A673 (cell line): ENCODE measurements at regions not wholly inside any gene's neighbourhood (a gene's known extent, or its start where the extent isn't known, plus 50 kb on each side); places are given as distances from the start of the nearest gene placed in this dataset.

Source experiments
- BruUV-seq: library from RNA; stranded (reverse); fragments of 400-500 nt; replicated peaks from 2 replicates; lab custom pipeline; 2021; lab: Mats Ljungman, UMichigan
- CTCF ChIA-PET: fragments of 300-600 bp; sonication (Branson Sonifier 250); formaldehyde crosslinking; loops from one replicate; lab custom pipeline; 2022; ENCODE audit warnings: antibody characterized with exemption; lab: Charles Lee
- POLR2A ChIA-PET: fragments of 300-600 bp; sonication (Branson Sonifier 250); formaldehyde crosslinking; loops from one replicate; lab custom pipeline; 2022; ENCODE audit warnings: antibody characterized with exemption; ENCODE audit not compliant: low non-redundant PET; lab: Charles Lee
- DNase-seq: peaks from one replicate; pipeline ENCODE4 v3.0.0-alpha.2; 2015; ENCODE audit warnings: low spot score
- H3K27ac ChIP-seq: fragments of 200-600 bp; sonication (generic); 2 replicates; pipeline ENCODE4 v1.5.1; 2016; ENCODE audit warnings: mixed run types, low read depth, mild to moderate bottlenecking, mixed read lengths, antibody characterized with exemption, low read length; ENCODE audit not compliant: poor library complexity, severe bottlenecking
- H3K27me3 ChIP-seq: fragments of 200-600 bp; sonication (generic); replicated peaks from 2 replicates; pipeline ENCODE4 v1.6.1; 2017; ENCODE audit warnings: mixed run types, low read depth, mild to moderate bottlenecking, mixed read lengths, antibody characterized with exemption, low read length; ENCODE audit not compliant: insufficient read depth, poor library complexity
- H3K36me3 ChIP-seq: fragments of 200-600 bp; sonication (generic); 2 replicates; pipeline ENCODE4 v1.6.1; 2016; ENCODE audit warnings: mixed run types, mild to moderate bottlenecking, mixed read lengths, antibody characterized with exemption, low read length; ENCODE audit not compliant: insufficient read depth, poor library complexity, severe bottlenecking
- H3K4me1 ChIP-seq: fragments of 200-600 bp; sonication (generic); 2 replicates; pipeline ENCODE4 v1.6.1; 2017; ENCODE audit warnings: mixed run types, mild to moderate bottlenecking, mixed read lengths, antibody characterized with exemption, low read length; ENCODE audit not compliant: insufficient read depth, poor library complexity, severe bottlenecking
- H3K4me3 ChIP-seq: fragments of 200-600 bp; sonication (generic); 2 replicates; pipeline ENCODE4 v1.5.1; 2016; ENCODE audit warnings: low read depth, mixed run types, mild to moderate bottlenecking, mixed read lengths, low read length; ENCODE audit not compliant: poor library complexity, severe bottlenecking
- H3K9me3 ChIP-seq: fragments of 200-600 bp; sonication (generic); 2 replicates; pipeline ENCODE4 v1.6.1; 2016; ENCODE audit warnings: mixed run types, low read depth, mild to moderate bottlenecking, mixed read lengths, antibody characterized with exemption, low read length; ENCODE audit not compliant: poor library complexity, severe bottlenecking
- CTCF ChIP-seq: fragments of 300-800, 200-600 bp; sonication (generic); conservative IDR thresholded peaks from 2 replicates; pipeline ENCODE4 v1.5.1; 2017; ENCODE audit warnings: low read depth, mild to moderate bottlenecking, antibody characterized with exemption, low read length, moderate library complexity, mixed read lengths
- EZH2 ChIP-seq: fragments of 200-600 bp; sonication (generic); IDR thresholded peaks from 2 replicates; pipeline ENCODE4 v1.6.1; 2017; ENCODE audit warnings: borderline replicate concordance, low read depth, mild to moderate bottlenecking, mixed read lengths, antibody characterized with exemption, low read length; ENCODE audit not compliant: poor library complexity, severe bottlenecking
- intact Hi-C: fragments of 100-400 bp; cut with micrococcal nuclease; formaldehyde crosslinking; loops from one replicate; pipeline ENCODE4 v1.10.0; 2022; ENCODE audit not compliant: unreplicated experiment

- ChIA-PET POLR2A (no interaction called here), CTCF (no interaction called here)
These were observed 513.6 kb upstream of the SEMA6A start for GRCh38 chr5:117088176-117088575.

GRCh38 chr5:117084067-117084466, 509.4 kb upstream of the SEMA6A start:
- Histone ChIP-seq H3K4me1 (no peaks in the 10 kb centered on the region), H3K36me3 (no peaks in the 10 kb centered on the region), H3K9me3 (no peaks in the 10 kb centered on the region), H3K4me3 (no peak overlapping the region), H3K27me3 (no peaks in the 10 kb centered on the region), H3K27ac (no peak overlapping the region)
- BruUV-seq, result no TSS peak
- intact Hi-C loops, result no loop called here
- no peak for TF ChIP-seq EZH2
- TF ChIP-seq CTCF, result no peak
- DNase-seq, result no peak
- POLR2A ChIA-PET, result no interaction called here
- CTCF ChIA-PET, result no interaction called here

More at GRCh38 chr5:117088176-117088575, 513.6 kb upstream of the SEMA6A start:
- Histone ChIP-seq H3K27ac (no peak overlapping the region), H3K4me3 (no peak overlapping the region), H3K9me3 (no peaks in the 10 kb centered on the region), H3K27me3 (no peaks in the 10 kb centered on the region), H3K4me1 (no peaks in the 10 kb centered on the region), H3K36me3 (no peaks in the 10 kb centered on the region)
- BruUV-seq, result no TSS peak
- intact Hi-C loops, result no loop called here
- DNase-seq, result no peak
- TF ChIP-seq CTCF, result no peak
- TF ChIP-seq EZH2, result no peak

- H3K4me1 ChIP-seq, result no peaks in the 10 kb centered on the region
- H3K4me3 ChIP-seq, result no peak overlapping the region
- intact Hi-C loops, result no loop called here
- no peak overlapping the region for H3K27ac ChIP-seq
- no peaks in the 10 kb centered on the region for H3K36me3 ChIP-seq
- no peaks in the 10 kb centered on the region for H3K27me3 ChIP-seq
- no peak for TF ChIP-seq EZH2
- no peak for TF ChIP-seq CTCF
- no peaks in the 10 kb centered on the region for H3K9me3 ChIP-seq
- ChIA-PET POLR2A (no interaction called here), CTCF (no interaction called here)
- DNase-seq, result no peak
- no TSS peak for BruUV-seq
These were observed 508.4 kb upstream of the SEMA6A start for GRCh38 chr5:117082977-117083376.
